B cell (primary cell): ENCODE measurements at regions not wholly inside any gene's neighbourhood (a gene's known extent, or its start where the extent isn't known, plus 50 kb on each side); places are given as distances from the start of the nearest gene placed in this dataset.

Source experiments
- ATAC-seq: fragments of 200-7000 bp; cut with Tn5 transposase; one replicate; pipeline ENCODE4 v1.10.0; 2021; ENCODE audit warnings: low read depth, mild to moderate bottlenecking, moderate number of reproducible peaks, moderate library complexity
- CTCF ChIA-PET: fragments of 350-600 bp; sonication (Branson Sonifier 250); formaldehyde crosslinking; loops from one replicate; lab custom pipeline; 2021; ENCODE audit warnings: antibody characterized with exemption, inconsistent platforms; lab: Charles Lee
- POLR2A ChIA-PET: fragments of 350-600 bp; sonication (Branson Sonifier 250); formaldehyde crosslinking; loops from one replicate; lab custom pipeline; 2021; ENCODE audit warnings: antibody characterized with exemption; lab: Charles Lee
- DNase-seq: peaks from one replicate; pipeline ENCODE4 v3.0.0; 2013
- H2AFZ ChIP-seq: 2 replicates; pipeline ENCODE4 v1.6.1; 2012; ENCODE audit warnings: mild to moderate bottlenecking, low read depth, low read length; ENCODE audit not compliant: insufficient read depth, poor library complexity, severe bottlenecking
- H3K27ac ChIP-seq, 2 donors: 1 replicate in 1 of 2; 2 replicates in 1 of 2; pipeline ENCODE4 v1.5.1; 2012 to 2013; ENCODE audit warnings: low read length in 2 of 2, mild to moderate bottlenecking in 2 of 2, moderate library complexity in 1 of 2
- H3K27me3 ChIP-seq, 4 experiments: fragments of 200-600 bp in 1 of 4; sonication (generic) in 1 of 4; replicated peaks in 1 of 4; 1 replicate in 2 of 4; 2 replicates in 2 of 4; pipeline versions ENCODE4 v1.6.1 to v1.7.0; 2013 to 2016; ENCODE audit warnings: low read length in 3 of 4, mild to moderate bottlenecking in 2 of 4, mixed read lengths in 1 of 4, moderate library complexity in 1 of 4; ENCODE audit not compliant: insufficient read depth in 4 of 4, control insufficient read depth in 3 of 4; ENCODE audit errors: control extremely low read depth in 1 of 4
- H3K36me3 ChIP-seq, 2 experiments: replicated peaks in 1 of 2; 1 replicate in 1 of 2; 2 replicates in 1 of 2; pipeline versions ENCODE4 v1.6.1 to v1.7.1; 2013; ENCODE audit warnings: low read length in 1 of 2; ENCODE audit not compliant: insufficient read depth in 2 of 2, control insufficient read depth in 1 of 2; ENCODE audit errors: control extremely low read depth in 1 of 2, extremely low read depth in 1 of 2
- H3K4me1 ChIP-seq, 2 donors: fragments of 200-600 bp in 1 of 2; sonication (generic) in 1 of 2; 1 replicate in 1 of 2; 2 replicates in 1 of 2; pipeline versions ENCODE4 v1.5.1 to v1.6.1; 2013 to 2017; ENCODE audit warnings: low read length in 2 of 2; ENCODE audit not compliant: control insufficient read depth in 2 of 2, insufficient read depth in 2 of 2
- H3K4me2 ChIP-seq: replicated peaks from 2 replicates; pipeline ENCODE3; 2012; ENCODE audit warnings: mild to moderate bottlenecking, low read depth, low read length; ENCODE audit not compliant: poor library complexity, severe bottlenecking
- H3K4me3 ChIP-seq, 5 experiments: fragments of 200-600 bp in 1 of 5; sonication (generic) in 1 of 5; 1 replicate in 3 of 5; 2 replicates in 2 of 5; pipeline versions ENCODE4 v1.5.1 to v1.7.0; 2011 to 2016; ENCODE audit warnings: low read length in 4 of 5, mild to moderate bottlenecking in 4 of 5, low read depth in 2 of 5, control low read depth in 1 of 5, moderate library complexity in 1 of 5; ENCODE audit not compliant: insufficient read depth in 1 of 5; ENCODE audit errors: control extremely low read depth in 1 of 5, extremely low read depth in 1 of 5
- H3K79me2 ChIP-seq: fragments of 200-600 bp; sonication (generic); one replicate; pipeline ENCODE4 v1.6.0; 2016; ENCODE audit warnings: low read length; ENCODE audit not compliant: control insufficient read depth, insufficient read depth
- H3K9ac ChIP-seq: fragments of 200-600 bp; sonication (generic); 2 replicates; pipeline ENCODE4 v1.6.1; 2017; ENCODE audit warnings: mild to moderate bottlenecking, low read length, moderate library complexity
- H3K9me3 ChIP-seq, 3 donors: one replicate each; pipeline versions ENCODE4 v1.6.1 to v1.7.1; 2013; ENCODE audit warnings: low read length in 2 of 3; ENCODE audit not compliant: control insufficient read depth in 2 of 3, insufficient read depth in 1 of 3; ENCODE audit errors: control extremely low read depth in 1 of 3
- H4K20me1 ChIP-seq: 2 replicates; pipeline ENCODE4 v1.6.0; 2012; ENCODE audit warnings: mild to moderate bottlenecking, low read length; ENCODE audit not compliant: insufficient read depth, control insufficient read depth, poor library complexity, severe bottlenecking
- H3K27ac Mint-ChIP-seq: one replicate; pipeline ENCODE4 v1.8.0; 2021; ENCODE audit warnings: mixed read lengths
- H3K27me3 Mint-ChIP-seq: one replicate; pipeline ENCODE4 v1.8.0; 2021; ENCODE audit warnings: mixed read lengths
- H3K4me1 Mint-ChIP-seq: one replicate; pipeline ENCODE4 v1.8.0; 2021; ENCODE audit warnings: mixed read lengths
- H3K4me3 Mint-ChIP-seq: one replicate; pipeline ENCODE4 v1.8.0; 2021; ENCODE audit warnings: mixed read lengths
- H3K9me3 Mint-ChIP-seq: one replicate; pipeline ENCODE4 v1.8.0; 2022; ENCODE audit warnings: mixed read lengths; ENCODE audit not compliant: insufficient read depth
- CTCF ChIP-seq: fragments of 200-600 bp; IDR thresholded peaks from one replicate; pipeline ENCODE4 v1.8.0; 2022; ENCODE audit warnings: antibody characterized with exemption, mild to moderate bottlenecking
- EZH2 ChIP-seq: IDR thresholded peaks from 2 replicates; pipeline ENCODE4 v1.6.1; 2012; ENCODE audit warnings: borderline replicate concordance, low read depth, mild to moderate bottlenecking, moderate library complexity, low read length; ENCODE audit not compliant: insufficient read depth, poor library complexity, severe bottlenecking
- WGBS: methylation state at CpG from one replicate; pipeline ENCODE4 v1.1.5; 2013; ENCODE audit warnings: missing lambda C conversion rate; ENCODE audit not compliant: insufficient coverage; 5-methylcytosine and 5-hydroxymethylcytosine counted together
- intact Hi-C: fragments of 100-400 bp; cut with micrococcal nuclease; formaldehyde crosslinking; loops from one replicate; pipeline ENCODE4 v1.10.0; 2022

- no peak overlapping the region for H3K4me3 ChIP-seq
- POLR2A ChIA-PET: no interaction called here
- H3K9ac ChIP-seq: no peak overlapping the region
- no peaks in the 10 kb centered on the region for H3K9me3 Mint-ChIP-seq
- H3K27me3 ChIP-seq: peaks cover 0 to 17% (median 0%) of the 10 kb centered on the region in 4 experiments
- CTCF ChIA-PET: interaction anchor here (0.5 to 3.8 kb wide), 4 partner anchors 12 to 358 kb away, joined by 3 to 24 read pairs (median 5); no protein-coding TSS in a partner anchor
- no peaks in the 10 kb centered on the region for H3K9me3 ChIP-seq
- TF ChIP-seq CTCF (no peak), EZH2 (no peak)
- no peak overlapping the region for H3K4me2 ChIP-seq
- no peaks in the 10 kb centered on the region for H3K4me1 Mint-ChIP-seq
- no peaks in the 10 kb centered on the region for H4K20me1 ChIP-seq
- ATAC-seq (no peak), DNase-seq (no peak)
- H2AFZ ChIP-seq: no peak overlapping the region
- H3K4me1 ChIP-seq: no peaks in the 10 kb centered on the region
- no peaks in the 10 kb centered on the region for H3K79me2 ChIP-seq
- WGBS: no CpG with 5 or more reads among the region's 3 CpGs
- H3K27ac Mint-ChIP-seq: no peak overlapping the region
- intact Hi-C loops: no loop called here
- H3K27me3 Mint-ChIP-seq: peaks cover 32% of the 10 kb centered on the region
- H3K4me3 Mint-ChIP-seq: no peak overlapping the region
- H3K27ac ChIP-seq: no peak overlapping the region
- no peaks in the 10 kb centered on the region for H3K36me3 ChIP-seq
Observed at GRCh38 chr2:41880561-41881243, 167.1 kb upstream of the PKDCC start.

- no peak for TF ChIP-seq EZH2
- no peak for TF ChIP-seq CTCF
- Mint-ChIP-seq H3K4me1 (no peaks in the 10 kb centered on the region), H3K4me3 (no peak overlapping the region), H3K9me3 (no peaks in the 10 kb centered on the region), H3K27me3 (peaks cover 36% of the 10 kb centered on the region), H3K27ac (no peak overlapping the region)
- H3K9ac ChIP-seq: no peak overlapping the region
- no peak overlapping the region for H3K4me3 ChIP-seq
- H3K27ac ChIP-seq: no peak overlapping the region
- H3K27me3 ChIP-seq: peaks cover 0 to 17% (median 0%) of the 10 kb centered on the region in 4 experiments
- H3K36me3 ChIP-seq: no peaks in the 10 kb centered on the region
- no peaks in the 10 kb centered on the region for H3K79me2 ChIP-seq
- no peaks in the 10 kb centered on the region for H4K20me1 ChIP-seq
- no peak overlapping the region for H2AFZ ChIP-seq
- no peak for DNase-seq
- ChIA-PET CTCF (interaction anchor here (3.8 kb wide), 1 partner anchor 12 kb away, joined by 24 read pairs; no protein-coding TSS in a partner anchor), POLR2A (no interaction called here)
- intact Hi-C loops: no loop called here
- ATAC-seq: no peak
- WGBS: 86% methylated on average over 2 of the region's 3 CpGs
- no peaks in the 10 kb centered on the region for H3K9me3 ChIP-seq
- H3K4me2 ChIP-seq: no peak overlapping the region
- H3K4me1 ChIP-seq: no peaks in the 10 kb centered on the region
Observed at GRCh38 chr2:41881249-41881648, 166.6 kb upstream of the PKDCC start.
